NCI-H82 (cell line): ENCODE measurements at regions not wholly inside any gene's neighbourhood (a gene's known extent, or its start where the extent isn't known, plus 50 kb on each side); places are given as distances from the start of the nearest gene placed in this dataset.

Source experiments
- DNase-seq: peaks from one replicate; lab custom pipeline; 2025; lab: John Stamatoyannopoulos, UW

DNA sequence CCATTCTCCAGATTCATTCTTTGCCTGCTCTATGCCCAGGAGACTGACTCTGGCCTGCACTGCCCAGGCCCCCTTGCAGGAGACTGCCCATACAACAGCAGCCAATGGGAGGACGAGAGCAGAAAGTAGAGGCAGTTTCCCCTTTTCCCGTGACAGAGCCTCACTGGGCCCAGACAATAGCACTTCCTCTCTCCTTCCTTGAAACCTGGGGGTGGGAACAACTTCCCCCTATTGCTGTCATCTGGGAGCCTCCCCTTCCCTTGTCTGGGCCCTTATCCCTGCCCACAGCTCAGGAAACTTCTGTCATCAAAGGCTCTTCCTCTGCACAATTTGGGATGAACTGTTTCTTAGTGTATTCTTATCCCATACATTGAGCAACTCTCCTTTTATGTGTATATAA, 60.8 kb upstream of the KCNJ15 start:
- DNase-seq, result no peak

DNA sequence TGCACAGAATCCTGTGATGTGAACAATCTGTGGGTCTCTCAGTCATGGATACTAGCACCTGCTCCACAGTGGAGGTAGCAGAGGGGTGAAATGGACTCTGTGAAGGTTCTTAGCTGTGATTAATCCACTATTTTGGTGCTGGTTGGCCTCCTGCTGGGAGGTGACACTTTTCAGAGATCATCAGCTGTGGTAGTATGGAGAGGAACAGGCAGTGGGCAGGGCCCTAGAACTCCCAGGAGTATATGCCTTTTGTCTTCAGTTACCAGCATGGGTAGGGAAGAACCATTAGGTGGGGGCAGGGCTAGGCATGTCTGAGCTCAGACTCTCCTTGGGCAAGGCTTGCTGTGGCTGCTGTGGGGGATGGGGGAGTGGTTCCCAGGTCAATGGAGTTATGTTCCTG, 54.0 kb upstream of the KCNJ15 start:
- DNase-seq, result no peak

DNA sequence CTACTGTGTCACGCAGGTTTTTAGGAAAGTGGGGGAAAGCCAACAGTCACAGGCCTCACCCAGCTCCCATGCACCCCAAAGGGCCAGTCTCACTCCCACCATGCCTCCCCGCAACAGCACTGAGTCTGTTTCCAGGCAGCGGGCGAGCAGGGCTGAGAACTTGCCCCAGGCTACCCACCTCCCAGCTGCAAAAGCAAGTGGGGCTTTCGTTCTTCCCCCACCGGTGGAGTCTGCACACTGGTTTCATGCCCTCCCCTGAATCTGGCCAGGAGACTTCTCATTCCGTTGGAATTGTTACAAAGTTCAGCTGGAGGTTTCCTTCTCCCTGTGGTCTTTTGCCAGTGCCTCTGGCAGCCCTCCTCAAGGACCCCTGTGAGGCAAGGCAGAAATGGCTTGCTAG, 53.6 kb upstream of the KCNJ15 start:
- no peak for DNase-seq

DNA sequence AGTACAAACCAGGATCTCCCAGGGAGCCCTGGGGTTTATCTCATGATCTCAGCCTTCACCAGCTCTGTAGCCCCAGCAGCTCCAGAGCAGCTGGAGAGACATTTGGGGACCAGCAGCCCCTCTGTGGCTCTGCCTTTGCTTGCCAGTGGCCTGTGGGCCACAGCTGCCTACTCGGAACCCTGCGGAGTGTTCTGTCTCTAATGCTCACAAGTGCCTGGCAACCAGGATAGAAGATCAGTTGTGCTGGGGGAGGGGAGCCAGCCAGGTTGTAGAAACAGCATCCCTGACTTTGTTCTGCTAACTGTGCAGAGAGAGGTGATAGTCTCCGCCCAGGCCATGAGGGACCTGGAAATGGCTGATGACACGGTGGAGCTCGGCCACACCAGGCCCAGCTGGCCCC, 50.9 kb upstream of the KCNJ15 start:
- DNase-seq, result no peak

DNA sequence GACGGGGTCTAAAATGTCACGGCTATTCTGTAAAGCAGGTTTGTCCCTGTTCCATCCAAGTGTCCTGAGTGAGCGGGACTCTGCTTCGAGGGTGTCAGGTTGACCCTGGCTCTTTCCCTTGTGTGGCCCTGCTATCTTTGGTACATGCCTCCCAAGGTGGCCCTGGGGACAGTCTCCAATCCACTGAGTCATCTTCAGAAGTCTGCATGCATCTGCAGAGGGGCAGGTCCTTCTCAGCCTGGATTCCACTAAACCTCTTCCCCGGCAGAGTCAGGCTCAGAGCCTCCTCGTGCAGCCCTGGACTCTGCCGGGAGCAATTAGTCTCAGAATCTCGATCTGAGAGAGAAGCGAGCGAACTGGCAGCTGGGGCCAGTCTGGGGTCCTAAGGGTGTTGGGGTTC, 50.1 kb upstream of the KCNJ15 start:
- DNase-seq, result no peak
